ENCODE measurements at regions not wholly inside any gene's neighbourhood (a gene's known extent, or its start where the extent isn't known, plus 50 kb on each side); places are given as distances from the start of the nearest gene placed in this dataset.
A peak's percentile ranks its signal among the peaks of the same experiment; 100 is the strongest.

- no peak for DNase-seq
- no peaks in the 10 kb centered on the region for H3K36me3 Mint-ChIP-seq (ENCODE audit: low read depth)
- no peaks in the 10 kb centered on the region for H3K27me3 Mint-ChIP-seq (ENCODE audit: insufficient read depth)
- H3K9me3 Mint-ChIP-seq = no peaks in the 10 kb centered on the region
- H3K4me1 Mint-ChIP-seq (ENCODE audit: low read depth) = no peaks in the 10 kb centered on the region
- H3K4me3 Mint-ChIP-seq = no peak overlapping the region
- H3K27ac Mint-ChIP-seq = no peak overlapping the region
- TF ChIP-seq CTCF (IDR thresholded peaks at IDR 0.05) = peak; percentile 30; the same call in 1 of the 2 replicates
These were observed 54.4 kb upstream of the LCORL start for GRCh38 chr4:18075823-18076433.

GRCh38 chr4:18071894-18072293, 50.3 kb upstream of the LCORL start:
- Mint-ChIP-seq H3K4me3 (no peak overlapping the region), H3K27ac (no peak overlapping the region), H3K9me3 (no peaks in the 10 kb centered on the region), H3K36me3 (ENCODE audit: low read depth) (no peaks in the 10 kb centered on the region), H3K27me3 (ENCODE audit: insufficient read depth) (no peaks in the 10 kb centered on the region), H3K4me1 (ENCODE audit: low read depth) (no peaks in the 10 kb centered on the region)
- no peak for DNase-seq
- no peak for TF ChIP-seq CTCF (IDR thresholded peaks at IDR 0.05)
